GM12892 (cell line): ENCODE measurements at regions not wholly inside any gene's neighbourhood (a gene's known extent, or its start where the extent isn't known, plus 50 kb on each side); places are given as distances from the start of the nearest gene placed in this dataset.

Source experiments
- POLR2A ChIP-seq: IDR thresholded peaks from 2 replicates; pipeline ENCODE4 v1.6.1; 2011; ENCODE audit warnings: low read depth, low read length, control low read depth
- POLR2AphosphoS5 ChIP-seq: IDR thresholded peaks from 2 replicates; pipeline ENCODE4 v1.6.1; 2011; ENCODE audit warnings: low read depth, low read length, control low read depth
- TAF1 ChIP-seq: IDR thresholded peaks from 2 replicates; pipeline ENCODE4 v1.6.1; 2011; ENCODE audit warnings: low read depth, mild to moderate bottlenecking, control low read depth, low read length, borderline replicate concordance

- TF ChIP-seq POLR2A: no peak
- no peak for TF ChIP-seq POLR2AphosphoS5
- TF ChIP-seq TAF1: no peak
These were observed 63.3 kb upstream of the ABCD2 start for GRCh38 chr12:39682689-39683477.
